HG02884 (cell line): ENCODE measurements at regions not wholly inside any gene's neighbourhood (a gene's known extent, or its start where the extent isn't known, plus 50 kb on each side); places are given as distances from the start of the nearest gene placed in this dataset.

ENCODE experiments used
- ATAC-seq: cut with Tn5 transposase; IDR thresholded peaks from one replicate; pipeline ENCODE4 v1.9.1; 2021; ENCODE audit warnings: mild to moderate bottlenecking, moderate library complexity; ENCODE audit not compliant: unreplicated experiment

DNA sequence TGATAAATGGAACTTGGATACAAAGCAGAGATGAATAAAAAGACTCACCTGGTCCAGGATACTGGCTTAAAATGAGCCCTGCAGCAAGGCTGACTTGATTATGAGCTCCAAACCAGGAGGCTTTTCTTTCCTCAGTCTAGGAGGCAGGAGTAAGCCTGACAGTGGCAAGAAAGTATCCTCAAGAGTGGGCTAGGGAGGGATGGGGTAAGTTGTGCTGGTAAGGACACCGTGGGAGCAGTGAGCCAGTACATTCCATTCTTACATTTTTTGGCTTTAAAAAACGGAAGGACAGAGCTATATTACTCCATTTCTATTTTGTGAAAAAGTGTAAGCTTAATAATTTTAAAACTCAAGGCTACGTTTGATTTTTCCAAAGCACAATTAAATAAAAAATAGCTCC lies 187.1 kb upstream of the DDI1 start:
- ATAC-seq = no peak

DNA sequence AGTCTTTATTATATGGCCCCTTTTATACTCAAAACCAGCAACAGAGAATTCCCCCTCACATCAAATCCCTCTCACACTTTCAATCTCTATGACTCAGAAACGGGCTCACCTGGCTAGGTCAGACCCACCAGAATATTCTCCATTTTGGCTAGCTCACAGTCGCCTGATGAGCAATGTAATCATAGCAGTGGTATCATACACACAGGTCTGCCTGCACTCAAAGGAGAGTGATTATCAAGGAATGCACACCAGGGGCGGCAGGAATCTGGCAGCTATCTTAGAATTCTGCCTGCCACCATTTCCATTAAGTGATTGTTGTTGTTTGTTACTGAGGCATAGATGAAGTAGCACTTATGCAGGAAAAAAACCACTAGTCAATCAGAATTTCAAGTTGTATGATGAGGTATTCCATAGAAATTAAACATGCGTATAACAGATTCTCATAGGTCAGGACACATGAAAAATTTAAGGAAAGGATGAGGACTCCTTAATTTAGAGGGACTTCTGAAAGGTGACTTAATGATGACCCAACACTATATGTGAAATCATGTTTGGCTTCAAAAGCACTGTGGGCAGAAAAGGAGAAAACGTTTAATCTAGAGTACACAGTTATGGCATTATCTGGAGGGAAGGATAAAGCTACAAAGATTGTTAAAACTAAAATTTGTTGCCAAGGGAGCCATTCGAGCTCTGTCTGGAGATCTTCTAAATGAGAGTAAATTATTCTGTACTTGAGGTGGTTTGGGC lies 185.8 kb upstream of the DDI1 start:
- no peak for ATAC-seq

DNA sequence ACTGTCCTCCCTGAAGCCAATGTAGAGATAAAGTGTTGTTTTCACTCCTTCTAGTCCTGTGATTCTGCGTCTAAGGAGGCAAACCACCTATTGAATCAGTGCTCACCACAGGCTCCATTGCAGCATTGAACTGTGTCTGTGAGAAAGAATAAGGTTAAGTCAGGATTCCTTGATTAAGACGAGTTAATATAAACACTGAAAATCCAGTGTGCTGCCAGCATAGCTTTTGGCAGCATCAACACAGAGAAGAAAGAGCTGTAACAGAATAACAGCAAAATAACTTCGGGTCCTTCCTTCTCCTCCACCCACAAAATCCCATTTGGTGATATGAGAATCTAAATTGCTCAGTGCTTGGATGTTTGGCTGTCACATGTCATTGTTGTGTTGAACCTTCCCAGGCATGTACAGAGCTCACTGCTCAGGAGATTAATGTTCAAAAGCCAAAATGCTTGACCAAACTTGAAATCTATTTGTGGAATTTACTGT lies 185.2 kb upstream of the DDI1 start:
- no peak for ATAC-seq
